Renal pelvis (tissue), 1 donor: ENCODE measurements at regions not wholly inside any gene's neighbourhood (a gene's known extent, or its start where the extent isn't known, plus 50 kb on each side); places are given as distances from the start of the nearest gene placed in this dataset.
"Not testable (repeated sequence)": the region's sequence is repeated elsewhere in the genome, so short reads cannot be mapped to it uniquely, and the experiment has no call there.

Experiments used
- DNase-seq: peaks from one replicate; pipeline ENCODE4 v3.0.0-alpha.2; 2013

GRCh38 chr5:157945822-157946221 is 86.9 kb upstream of the CLINT1 start:
- DNase-seq: not testable (repeated sequence)

- no peak for DNase-seq
Measured at GRCh38 chr5:157944938-157945337, 86.0 kb upstream of the CLINT1 start.

- no peak for DNase-seq
Measured at GRCh38 chr5:157944077-157944633, 85.2 kb upstream of the CLINT1 start.

DNA sequence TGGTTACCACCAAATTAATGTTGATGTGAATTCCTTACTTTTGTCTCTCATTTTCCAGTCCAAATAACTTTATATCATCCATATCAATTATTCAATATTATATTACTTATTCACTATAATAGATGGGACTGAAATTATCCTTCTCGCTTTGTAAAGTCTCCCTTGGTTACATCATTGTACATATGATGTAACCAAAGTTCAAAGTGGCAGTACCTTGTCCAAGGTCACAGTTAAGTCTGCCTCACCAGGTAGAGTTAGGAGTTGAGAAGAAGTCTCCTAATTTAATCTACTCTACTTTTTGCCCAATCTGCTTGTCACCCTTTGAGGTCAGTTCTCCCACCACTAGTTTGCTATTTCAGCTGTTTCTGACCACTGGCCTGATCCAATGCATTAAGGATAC is 83.7 kb upstream of the CLINT1 start:
- DNase-seq: no peak

GRCh38 chr5:157941616-157942015 is 82.7 kb upstream of the CLINT1 start:
- DNase-seq: no peak

GRCh38 chr5:157938101-157938500 is 79.2 kb upstream of the CLINT1 start:
- not testable (repeated sequence) for DNase-seq

DNA sequence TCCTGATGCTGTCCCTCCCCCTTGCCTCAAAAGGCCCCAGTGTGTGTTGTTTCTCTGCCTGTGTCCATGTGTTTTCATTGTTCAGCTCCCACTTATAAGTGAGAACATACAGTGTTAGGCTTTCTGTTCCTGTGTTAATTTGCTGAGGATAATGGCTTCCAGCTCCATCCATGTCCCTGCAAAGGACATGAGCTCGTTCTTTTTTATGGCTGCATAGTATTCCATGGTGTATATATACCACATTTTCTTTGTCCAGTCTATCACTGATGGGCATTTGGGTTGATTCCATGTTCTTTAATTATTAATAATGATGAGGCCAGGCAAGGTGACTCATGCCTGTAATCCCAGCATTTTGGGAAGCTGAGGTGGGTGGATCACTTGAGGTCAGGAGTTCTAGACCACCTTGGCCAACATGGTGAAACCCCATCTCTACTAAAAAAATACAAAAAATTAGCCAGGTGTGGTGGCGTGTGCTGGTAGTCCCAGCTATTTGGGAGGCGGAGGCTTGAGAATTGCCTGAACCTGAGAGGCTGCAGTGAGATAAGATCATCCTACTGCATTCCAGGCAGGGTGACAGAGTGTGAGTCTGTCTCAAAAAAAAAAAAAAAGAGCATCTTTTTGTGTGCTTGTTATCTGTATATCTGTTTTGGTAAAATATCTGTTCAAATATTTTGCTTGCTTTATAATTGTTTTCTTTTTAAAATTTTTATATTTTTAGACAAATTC is 78.0 kb upstream of the CLINT1 start:
- not testable (repeated sequence) for DNase-seq

DNA sequence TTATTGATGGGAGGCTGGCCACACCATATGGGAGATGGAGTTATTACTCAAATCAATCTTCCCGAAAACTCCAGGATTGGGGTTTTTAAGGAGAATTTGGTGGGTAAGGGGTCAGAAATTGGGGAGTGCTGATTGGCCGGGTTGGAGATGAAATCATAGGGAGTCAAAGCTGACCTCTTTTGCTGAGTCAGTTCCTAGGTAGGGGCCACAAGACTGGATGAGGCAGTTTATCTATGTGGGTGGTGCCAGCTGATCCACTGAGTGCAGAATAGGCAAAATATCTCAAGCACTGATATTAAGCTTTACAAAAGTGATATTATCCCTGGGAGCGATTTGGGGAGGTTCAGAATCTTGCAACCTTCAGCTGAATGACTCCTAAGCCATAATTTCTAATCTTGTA is 75.7 kb upstream of the CLINT1 start:
- DNase-seq: no peak

DNA sequence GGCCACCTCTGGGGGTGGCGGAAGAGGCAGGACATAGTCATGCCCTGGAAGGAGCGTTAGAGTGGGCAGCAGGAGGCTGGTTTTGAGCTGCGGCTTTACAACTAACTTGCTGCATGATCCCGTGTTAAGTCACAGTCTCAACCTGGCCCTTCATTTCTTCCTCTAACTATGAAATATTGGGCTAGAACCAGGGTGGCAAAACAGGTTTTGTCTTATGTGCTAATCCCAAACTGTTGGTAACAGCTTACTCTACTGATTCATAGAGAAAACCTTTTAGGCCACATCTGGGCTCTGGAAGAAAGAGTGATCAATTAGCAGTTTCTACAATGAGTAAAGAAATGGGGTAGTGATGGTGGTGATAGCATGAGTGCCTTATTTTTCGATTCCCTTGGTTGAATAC is 74.1 kb upstream of the CLINT1 start:
- no peak for DNase-seq

- DNase-seq: no peak
Measured at GRCh38 chr5:157930710-157931109, 71.8 kb upstream of the CLINT1 start.

DNA sequence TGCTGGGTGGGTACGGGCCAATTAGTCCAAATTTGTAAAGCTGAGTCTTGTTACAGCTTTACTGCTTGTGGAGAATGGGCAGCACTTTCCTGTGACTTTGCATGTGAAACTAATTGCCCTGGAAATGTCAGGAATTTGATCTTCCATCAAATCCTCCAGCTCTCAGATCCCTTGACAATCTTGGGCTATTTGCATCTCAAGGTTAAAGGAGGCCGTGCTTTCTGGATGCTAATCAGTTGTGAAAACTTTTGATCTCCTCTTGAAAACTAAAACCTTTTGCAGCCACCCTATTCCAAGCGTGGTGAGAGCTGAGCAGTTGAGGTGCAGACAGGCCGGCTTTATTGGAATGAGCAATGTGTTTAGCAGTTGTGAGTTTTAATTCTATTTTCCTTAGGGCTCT is 68.0 kb upstream of the CLINT1 start:
- no peak for DNase-seq

DNA sequence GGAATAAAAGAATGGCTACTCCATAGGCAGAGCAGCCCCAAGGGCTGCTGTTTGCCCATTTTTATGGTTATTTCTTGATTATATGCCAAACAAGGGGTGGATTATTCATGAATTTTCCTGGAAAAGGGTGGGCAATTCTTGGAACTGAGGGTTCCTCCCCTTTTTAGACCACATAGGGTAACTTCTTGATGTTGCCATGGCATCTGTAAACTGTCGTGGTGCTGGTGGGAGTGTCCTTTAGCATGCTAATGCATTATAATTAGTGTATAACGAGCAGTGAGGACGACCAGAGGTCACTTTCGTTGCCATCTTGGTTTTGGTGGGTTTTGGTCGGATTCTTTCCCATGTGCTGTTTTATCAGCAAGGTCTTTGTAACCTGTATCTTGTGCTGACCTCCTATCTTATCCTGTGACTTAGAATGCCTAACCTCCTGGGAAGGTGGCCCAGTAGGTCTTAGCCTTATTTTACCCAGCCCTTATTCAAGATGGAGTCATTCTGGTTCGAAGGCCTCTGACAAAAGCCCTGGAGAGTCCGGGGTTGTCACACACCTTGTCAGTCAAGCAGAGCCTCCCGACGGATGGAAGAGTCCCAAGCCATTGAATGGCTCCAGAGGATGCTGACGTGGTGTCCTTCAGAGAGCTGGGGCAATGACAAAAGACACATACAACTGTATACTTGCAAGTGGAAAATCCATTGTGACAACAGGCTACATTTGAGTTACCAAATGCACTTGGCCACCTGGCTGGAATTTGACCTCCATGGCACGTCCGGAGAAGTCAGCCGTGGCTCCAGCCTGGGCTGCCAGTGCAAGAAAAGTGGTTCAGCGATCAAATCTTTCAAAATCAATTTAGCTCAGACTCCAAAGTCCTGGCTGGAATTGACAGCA is 67.1 kb upstream of the CLINT1 start:
- DNase-seq: no peak

GRCh38 chr5:157924931-157925729 is 66.2 kb upstream of the CLINT1 start:
- DNase-seq: no peak

DNA sequence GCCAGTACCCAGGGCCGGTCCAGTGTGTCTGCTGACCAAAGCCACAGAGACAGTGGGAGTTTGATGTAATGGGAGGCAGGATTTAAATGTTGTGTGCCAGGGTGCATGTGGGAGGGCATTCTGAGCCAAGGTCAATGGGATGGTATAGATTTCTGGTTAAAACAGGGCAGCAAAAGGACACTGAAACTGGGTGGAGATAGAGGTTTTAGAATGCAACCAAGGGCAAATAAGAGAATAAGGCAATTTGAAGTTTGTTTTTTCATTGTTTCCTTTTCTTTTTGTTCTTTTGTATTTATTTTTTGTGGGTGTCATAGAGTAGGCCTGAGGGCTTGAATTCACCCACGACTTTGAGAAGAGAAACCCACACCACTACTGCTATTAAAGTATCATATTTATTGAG is 65.5 kb upstream of the CLINT1 start:
- no peak for DNase-seq

DNA sequence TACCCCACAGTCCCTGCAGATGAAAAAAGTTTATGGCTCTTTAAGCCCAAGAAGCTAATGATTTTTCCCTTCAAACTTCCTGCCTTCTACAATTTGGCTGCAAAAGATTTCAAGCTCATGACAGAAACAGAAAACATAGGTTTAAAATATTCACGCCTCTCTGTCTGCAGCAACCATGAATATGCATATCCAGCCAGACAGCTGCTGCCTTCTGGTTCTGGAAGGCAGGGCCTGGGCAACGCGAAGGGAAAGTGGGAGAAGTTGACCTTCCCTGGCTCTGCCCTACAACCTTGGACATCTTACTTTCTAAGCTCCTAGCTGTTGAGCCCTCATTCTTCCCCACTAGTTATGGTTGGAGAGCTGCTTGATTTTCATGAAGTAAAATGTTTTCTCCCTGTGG is 64.8 kb upstream of the CLINT1 start:
- DNase-seq: no peak

GRCh38 chr5:157922026-157922425 is 63.1 kb upstream of the CLINT1 start:
- DNase-seq: no peak

GRCh38 chr5:157920828-157921170 is 61.9 kb upstream of the CLINT1 start:
- DNase-seq: no peak

GRCh38 chr5:157918811-157919742 is 60.1 kb upstream of the CLINT1 start:
- DNase-seq: no peak

- no peak for DNase-seq
Measured at GRCh38 chr5:157917899-157918809, 59.2 kb upstream of the CLINT1 start.

- no peak for DNase-seq
Measured at GRCh38 chr5:157917491-157917890, 58.5 kb upstream of the CLINT1 start.
